Ishikawa (cell line): ENCODE measurements at regions not wholly inside any gene's neighbourhood (a gene's known extent, or its start where the extent isn't known, plus 50 kb on each side); places are given as distances from the start of the nearest gene placed in this dataset.

ENCODE experiments used
- CEBPB ChIP-seq: IDR thresholded peaks from 2 replicates; pipeline ENCODE4 v1.6.1; 2012
- CREB1 ChIP-seq: IDR thresholded peaks from 2 replicates; pipeline ENCODE4 v1.6.1; 2012; ENCODE audit warnings: low read depth
- EGR1 ChIP-seq: IDR thresholded peaks from 2 replicates; pipeline ENCODE4 v1.6.1; 2012
- EP300 ChIP-seq: IDR thresholded peaks from 2 replicates; pipeline ENCODE4 v1.6.1; 2012; ENCODE audit warnings: borderline replicate concordance
- FOXM1 ChIP-seq: IDR thresholded peaks from 2 replicates; pipeline ENCODE4 v1.6.1; 2012; ENCODE audit warnings: low read depth, borderline replicate concordance
- NFIC ChIP-seq: IDR thresholded peaks from 2 replicates; pipeline ENCODE4 v1.6.1; 2012
- RAD21 ChIP-seq: IDR thresholded peaks from 2 replicates; pipeline ENCODE4 v1.6.1; 2012; ENCODE audit warnings: low read depth
- TAF1 ChIP-seq: IDR thresholded peaks from 2 replicates; pipeline ENCODE4 v1.6.1; 2012; ENCODE audit warnings: low read depth, mild to moderate bottlenecking
- TCF12 ChIP-seq: IDR thresholded peaks from 2 replicates; pipeline ENCODE4 v1.6.1; 2012; ENCODE audit warnings: low read depth
- TEAD4 ChIP-seq: IDR thresholded peaks from 2 replicates; pipeline ENCODE4 v1.6.1; 2012
- YY1 ChIP-seq: IDR thresholded peaks from 2 replicates; pipeline ENCODE4 v1.6.1; 2012; ENCODE audit warnings: low read depth
- ZBTB7A ChIP-seq: IDR thresholded peaks from 2 replicates; pipeline ENCODE4 v1.6.1; 2012; ENCODE audit warnings: low read depth
- TF ChIP-seq, protein P1 (sequence below): IDR thresholded peaks from 2 replicates; pipeline ENCODE4 v1.6.1; 2012
- TF ChIP-seq, protein P2 (sequence below): IDR thresholded peaks from 2 replicates; pipeline ENCODE4 v1.6.1; 2012
- TF ChIP-seq, protein P3 (sequence below): IDR thresholded peaks from 2 replicates; pipeline ENCODE4 v1.6.1; 2012; ENCODE audit warnings: low read depth, mild to moderate bottlenecking

GRCh38 chr15:95902606-95903005 lies 427.9 kb upstream of the NR2F2 start:
- TF ChIP-seq RAD21: no peak
- TF ChIP-seq CEBPB: no peak
- TF ChIP-seq CREB1: no peak
- TF ChIP-seq, protein P1, sequence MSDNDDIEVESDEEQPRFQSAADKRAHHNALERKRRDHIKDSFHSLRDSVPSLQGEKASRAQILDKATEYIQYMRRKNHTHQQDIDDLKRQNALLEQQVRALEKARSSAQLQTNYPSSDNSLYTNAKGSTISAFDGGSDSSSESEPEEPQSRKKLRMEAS: no peak
- no peak for TF ChIP-seq EGR1
- no peak for TF ChIP-seq TCF12
- TF ChIP-seq FOXM1: no peak
- TF ChIP-seq, protein P2, sequence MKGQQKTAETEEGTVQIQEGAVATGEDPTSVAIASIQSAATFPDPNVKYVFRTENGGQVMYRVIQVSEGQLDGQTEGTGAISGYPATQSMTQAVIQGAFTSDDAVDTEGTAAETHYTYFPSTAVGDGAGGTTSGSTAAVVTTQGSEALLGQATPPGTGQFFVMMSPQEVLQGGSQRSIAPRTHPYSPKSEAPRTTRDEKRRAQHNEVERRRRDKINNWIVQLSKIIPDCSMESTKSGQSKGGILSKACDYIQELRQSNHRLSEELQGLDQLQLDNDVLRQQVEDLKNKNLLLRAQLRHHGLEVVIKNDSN: no peak
- no peak for TF ChIP-seq YY1
- TF ChIP-seq ZBTB7A: no peak
- no peak for TF ChIP-seq TEAD4
- TF ChIP-seq, protein P3, sequence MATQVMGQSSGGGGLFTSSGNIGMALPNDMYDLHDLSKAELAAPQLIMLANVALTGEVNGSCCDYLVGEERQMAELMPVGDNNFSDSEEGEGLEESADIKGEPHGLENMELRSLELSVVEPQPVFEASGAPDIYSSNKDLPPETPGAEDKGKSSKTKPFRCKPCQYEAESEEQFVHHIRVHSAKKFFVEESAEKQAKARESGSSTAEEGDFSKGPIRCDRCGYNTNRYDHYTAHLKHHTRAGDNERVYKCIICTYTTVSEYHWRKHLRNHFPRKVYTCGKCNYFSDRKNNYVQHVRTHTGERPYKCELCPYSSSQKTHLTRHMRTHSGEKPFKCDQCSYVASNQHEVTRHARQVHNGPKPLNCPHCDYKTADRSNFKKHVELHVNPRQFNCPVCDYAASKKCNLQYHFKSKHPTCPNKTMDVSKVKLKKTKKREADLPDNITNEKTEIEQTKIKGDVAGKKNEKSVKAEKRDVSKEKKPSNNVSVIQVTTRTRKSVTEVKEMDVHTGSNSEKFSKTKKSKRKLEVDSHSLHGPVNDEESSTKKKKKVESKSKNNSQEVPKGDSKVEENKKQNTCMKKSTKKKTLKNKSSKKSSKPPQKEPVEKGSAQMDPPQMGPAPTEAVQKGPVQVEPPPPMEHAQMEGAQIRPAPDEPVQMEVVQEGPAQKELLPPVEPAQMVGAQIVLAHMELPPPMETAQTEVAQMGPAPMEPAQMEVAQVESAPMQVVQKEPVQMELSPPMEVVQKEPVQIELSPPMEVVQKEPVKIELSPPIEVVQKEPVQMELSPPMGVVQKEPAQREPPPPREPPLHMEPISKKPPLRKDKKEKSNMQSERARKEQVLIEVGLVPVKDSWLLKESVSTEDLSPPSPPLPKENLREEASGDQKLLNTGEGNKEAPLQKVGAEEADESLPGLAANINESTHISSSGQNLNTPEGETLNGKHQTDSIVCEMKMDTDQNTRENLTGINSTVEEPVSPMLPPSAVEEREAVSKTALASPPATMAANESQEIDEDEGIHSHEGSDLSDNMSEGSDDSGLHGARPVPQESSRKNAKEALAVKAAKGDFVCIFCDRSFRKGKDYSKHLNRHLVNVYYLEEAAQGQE: no peak
- TF ChIP-seq TAF1: no peak

- TF ChIP-seq YY1 (no peak), FOXM1 (no peak), TAF1 (no peak), EGR1 (no peak), CEBPB (no peak), TCF12 (no peak), ZBTB7A (no peak), CREB1 (no peak), NFIC (no peak), TEAD4 (no peak), RAD21 (no peak), EP300 (no peak)
- TF ChIP-seq, protein P1: no peak
- TF ChIP-seq, protein P3: no peak
- TF ChIP-seq, protein P2: no peak
These were observed 427.1 kb upstream of the NR2F2 start for GRCh38 chr15:95903352-95903751.

DNA sequence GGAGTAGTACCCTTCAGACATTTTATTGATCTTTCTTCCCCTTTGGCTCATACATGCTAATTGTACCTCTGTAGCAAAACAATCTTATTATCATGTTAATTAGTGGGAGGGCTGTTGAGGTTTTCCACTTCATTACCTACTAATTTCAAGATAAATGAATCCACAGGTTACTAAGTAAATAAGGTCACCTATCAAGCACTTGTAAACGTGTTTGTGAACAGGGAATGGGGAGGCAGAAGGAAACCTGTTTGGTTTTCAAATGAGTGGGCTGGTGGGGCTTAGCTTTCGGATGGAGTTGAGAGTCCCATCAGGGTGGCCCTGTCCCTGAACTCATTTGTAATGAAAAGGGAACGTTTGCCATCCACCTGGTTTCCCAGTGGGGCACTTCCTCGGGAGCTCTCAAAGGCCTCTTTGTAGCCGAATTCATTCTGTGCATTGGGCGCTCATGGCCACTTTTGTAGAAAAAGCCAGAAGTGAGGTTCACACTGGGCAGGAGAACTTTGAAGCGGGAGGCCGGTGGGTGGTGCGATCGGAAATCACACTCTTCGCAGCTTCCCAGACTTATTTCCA lies 419.8 kb upstream of the NR2F2 start:
- TF ChIP-seq TEAD4 (no peak), CEBPB (no peak), TAF1 (no peak), EGR1 (no peak), CREB1 (no peak), ZBTB7A (no peak), FOXM1 (no peak), NFIC (no peak)
- TF ChIP-seq, protein P2: no peak
- TF ChIP-seq, protein P1: no peak

GRCh38 chr15:95911570-95912279 lies 418.8 kb upstream of the NR2F2 start:
- TF ChIP-seq TEAD4 (no peak), YY1 (no peak), NFIC (no peak), FOXM1 (no peak), CREB1 (no peak), EP300 (no peak), TAF1 (no peak), ZBTB7A (no peak)
- TF ChIP-seq, protein P2: no peak

DNA sequence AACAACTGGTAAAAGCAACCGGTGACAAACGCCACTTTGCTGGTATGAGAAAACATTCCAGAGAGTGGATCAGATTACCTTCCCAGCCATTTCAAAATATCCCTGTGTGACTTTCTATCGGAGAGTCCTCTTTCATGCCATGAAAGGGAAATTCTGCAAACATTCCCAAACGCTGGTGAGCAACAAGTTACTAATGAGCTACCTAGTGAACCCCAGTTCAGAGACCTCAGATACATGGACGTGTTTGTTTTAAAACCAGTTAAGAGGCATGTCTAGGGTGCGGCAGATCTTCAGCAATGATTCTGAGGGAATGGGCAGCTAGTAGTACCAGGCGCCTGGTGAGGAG lies 418.2 kb upstream of the NR2F2 start:
- TF ChIP-seq EP300 (no peak), CREB1 (no peak), TCF12 (no peak), ZBTB7A (no peak), NFIC (no peak), RAD21 (no peak), CEBPB (no peak), FOXM1 (no peak), TAF1 (no peak), TEAD4 (no peak)
- TF ChIP-seq, protein P1: no peak
